HepG2 (cell line): ENCODE measurements at regions not wholly inside any gene's neighbourhood (a gene's known extent, or its start where the extent isn't known, plus 50 kb on each side); places are given as distances from the start of the nearest gene placed in this dataset.

Source experiments
- ATRX ChIP-seq: sonication (generic); formaldehyde crosslinking; IDR thresholded peaks from 2 replicates; pipeline ENCODE4 v1.4.0; 2020; ENCODE audit warnings: missing genetic modification reagents, borderline replicate concordance
- BHLHE40 ChIP-seq: IDR thresholded peaks from 2 replicates; pipeline ENCODE4 v1.6.1; 2011; ENCODE audit warnings: low read length, improper control_type of control experiment
- CHD4 ChIP-seq: fragments of 200-600 bp; sonication (generic); IDR thresholded peaks from 2 replicates; pipeline ENCODE4 v1.7.0; 2017; ENCODE audit warnings: mild to moderate bottlenecking, low read length, borderline replicate concordance
- ESRRA ChIP-seq: sonication (generic); formaldehyde crosslinking; IDR thresholded peaks from 2 replicates; pipeline ENCODE4 v1.5.1; 2020; ENCODE audit warnings: mild to moderate bottlenecking, low read depth, missing genetic modification reagents
- ETS1 ChIP-seq: sonication (generic); formaldehyde crosslinking; IDR thresholded peaks from 2 replicates; pipeline ENCODE4 v1.4.0; 2020; ENCODE audit warnings: missing genetic modification reagents
- FOXJ3 ChIP-seq: sonication (generic); formaldehyde crosslinking; IDR thresholded peaks from 2 replicates; pipeline ENCODE4 v1.4.0; 2020; ENCODE audit warnings: missing genetic modification reagents, mild to moderate bottlenecking, borderline replicate concordance
- GMEB2 ChIP-seq: IDR thresholded peaks from 2 replicates; pipeline ENCODE4 v1.6.1; 2016; ENCODE audit warnings: missing biosample characterization, missing genetic modification reagents, low read depth
- HNRNPL ChIP-seq: fragments of 200-400 bp; formaldehyde crosslinking; IDR thresholded peaks from 2 replicates; pipeline ENCODE4 v1.6.1; 2017; ENCODE audit warnings: mild to moderate bottlenecking, low read depth, low read length
- MLX ChIP-seq: IDR thresholded peaks from 2 replicates; pipeline ENCODE4 v1.6.1; 2016
- NPAS2 ChIP-seq: sonication (generic); formaldehyde crosslinking; IDR thresholded peaks from 2 replicates; pipeline ENCODE4 v1.8.0; 2022; ENCODE audit warnings: mild to moderate bottlenecking, missing genetic modification reagents, borderline replicate concordance
- PHF21A ChIP-seq: sonication (generic); formaldehyde crosslinking; IDR thresholded peaks from 2 replicates; pipeline ENCODE4 v1.5.0; 2020; ENCODE audit warnings: mild to moderate bottlenecking, missing genetic modification reagents
- POLR2A ChIP-seq, 2 experiments: IDR thresholded peaks; 2 replicates each; pipeline ENCODE4 v1.6.1; 2011; ENCODE audit warnings: low read depth in 2 of 2, low read length in 2 of 2, mild to moderate bottlenecking in 1 of 2, moderate library complexity in 1 of 2; ENCODE audit not compliant: insufficient read depth in 1 of 2
- SCMH1 ChIP-seq: sonication (generic); formaldehyde crosslinking; IDR thresholded peaks from 2 replicates; pipeline ENCODE4 v1.9.0; 2021; ENCODE audit warnings: missing genetic modification reagents, mild to moderate bottlenecking, borderline replicate concordance
- SRSF4 ChIP-seq: fragments of 200-400 bp; formaldehyde crosslinking; IDR thresholded peaks from one replicate; pipeline ENCODE4 v1.6.1; 2018; ENCODE audit warnings: mild to moderate bottlenecking, low read depth, low read length, moderate library complexity; ENCODE audit not compliant: poor library complexity, severe bottlenecking
- TMF1 ChIP-seq: sonication (generic); formaldehyde crosslinking; IDR thresholded peaks from 2 replicates; pipeline ENCODE4 v1.8.1; 2022; ENCODE audit warnings: low read depth, missing genetic modification reagents
- ZHX2 ChIP-seq, 2 experiments: sonication (generic) in 1 of 2; formaldehyde crosslinking in 1 of 2; IDR thresholded peaks; 2 replicates each; pipeline versions ENCODE4 v1.6.1 to v1.9.0; 2014 to 2022; ENCODE audit warnings: antibody characterized with exemption in 1 of 2, borderline replicate concordance in 1 of 2, inconsistent platforms in 1 of 2, low read depth in 1 of 2, missing genetic modification reagents in 1 of 2
- ZNF383 ChIP-seq: sonication (generic); formaldehyde crosslinking; IDR thresholded peaks from 2 replicates; pipeline ENCODE4 v1.4.0; 2020; ENCODE audit warnings: missing genetic modification reagents, mild to moderate bottlenecking, borderline replicate concordance
- ZNF552 ChIP-seq: sonication (generic); formaldehyde crosslinking; IDR thresholded peaks from 2 replicates; pipeline ENCODE4 v1.9.0; 2022; ENCODE audit warnings: missing genetic modification reagents, mild to moderate bottlenecking, borderline replicate concordance
- ZNF569 ChIP-seq: sonication (generic); formaldehyde crosslinking; IDR thresholded peaks from 2 replicates; pipeline ENCODE4 v1.5.0; 2020; ENCODE audit warnings: mild to moderate bottlenecking, missing genetic modification reagents, moderate library complexity, borderline replicate concordance

- TF ChIP-seq GMEB2 (CRISPR knock-in tag) (no peak), CHD4 (peak; percentile 55; the same call in 1 of the 2 replicates), HNRNPL (peak; percentile 99), TMF1 (CRISPR knock-in tag) (no peak; the same call in 1 of the 2 replicates), SCMH1 (CRISPR knock-in tag) (no peak), ZNF569 (CRISPR knock-in tag) (no peak), FOXJ3 (CRISPR knock-in tag) (no peak), NPAS2 (CRISPR knock-in tag) (no peak), ESRRA (CRISPR knock-in tag) (peak; percentile 88; the same call in 1 of the 2 replicates), PHF21A (CRISPR knock-in tag) (peak; percentile 91), ETS1 (CRISPR knock-in tag) (no peak), SRSF4 (no peak), POLR2A (IDR thresholded peaks at IDR 0.05; ENCODE audit: insufficient read depth in 1 of 2, low read depth in 2 of 2, low read length in 2 of 2) (peak in 1 of 2 experiments; percentile 38; a peak in 1 of 4 replicates), ATRX (CRISPR knock-in tag) (no peak), ZNF383 (CRISPR knock-in tag) (no peak), MLX (CRISPR knock-in tag) (peak; percentile 60), BHLHE40 (peak; percentile 40; the same call in 1 of the 2 replicates), ZHX2 (IDR thresholded peaks at IDR 0.05; ENCODE audit: low read depth) (peak; percentile 71; the same call in 1 of the 2 replicates), ZHX2 (CRISPR knock-in tag; IDR thresholded peaks at IDR 0.05; ENCODE audit: borderline replicate concordance) (no peak), ZNF552 (CRISPR knock-in tag) (peak; percentile 72; the same call in 1 of the 2 replicates)
Observed at GRCh38 chr4:3827616-3828492, 61.7 kb downstream of the ADRA2C start (continued).
